Endothelial cell of umbilical vein (primary cell): ENCODE measurements at regions not wholly inside any gene's neighbourhood (a gene's known extent, or its start where the extent isn't known, plus 50 kb on each side); places are given as distances from the start of the nearest gene placed in this dataset.

Experiments used
- BruUV-seq: library from RNA; stranded (reverse); fragments of 400-500 nt; replicated peaks from 2 replicates; lab custom pipeline; 2021; lab: Mats Ljungman, UMichigan
- CTCF ChIA-PET: fragments of 300-600, 350-600 bp; sonication (Branson Sonifier 250); formaldehyde crosslinking; loops from one replicate; lab custom pipeline; 2021; ENCODE audit warnings: antibody characterized with exemption, inconsistent platforms; lab: Charles Lee
- POLR2A ChIA-PET: fragments of 300-600, 350-600 bp; sonication (Branson Sonifier 250); formaldehyde crosslinking; loops from one replicate; lab custom pipeline; 2021; ENCODE audit warnings: antibody characterized with exemption, inconsistent platforms; lab: Charles Lee
- DNase-seq: peaks from one replicate; pipeline ENCODE4 v3.0.0-alpha.2; 2011; ENCODE audit warnings: low read depth, low spot score
- FAIRE-seq: peaks from 2 replicates; lab custom pipeline; 2011; peaks lifted over from hg19 to GRCh38; lab: Jason Lieb, UNC
- H2AFZ ChIP-seq: 2 replicates; pipeline ENCODE4 v1.6.0; 2012; ENCODE audit warnings: low read depth, low read length, control low read depth, inconsistent platforms
- H3K27ac ChIP-seq: 2 replicates; pipeline ENCODE4 v1.5.1; 2011; ENCODE audit warnings: low read depth, mild to moderate bottlenecking, control low read depth, low read length, moderate library complexity; ENCODE audit not compliant: insufficient read depth
- H3K27me3 ChIP-seq, 2 experiments: 2 replicates each; pipeline versions ENCODE4 v1.6.0 to v1.6.1; 2011; ENCODE audit warnings: low read length in 2 of 2, mixed read lengths in 1 of 2; ENCODE audit not compliant: control insufficient read depth in 2 of 2, insufficient read depth in 2 of 2
- H3K36me3 ChIP-seq, 2 experiments: 2 replicates in 1 of 2; 3 replicates in 1 of 2; pipeline ENCODE4 v1.5.1; 2011; ENCODE audit warnings: low read length in 2 of 2, mild to moderate bottlenecking in 1 of 2, moderate library complexity in 1 of 2; ENCODE audit not compliant: control insufficient read depth in 2 of 2, insufficient read depth in 2 of 2; ENCODE audit errors: extremely low read depth in 1 of 2
- H3K4me1 ChIP-seq: 3 replicates; pipeline ENCODE4 v1.5.1; 2011; ENCODE audit warnings: mild to moderate bottlenecking, low read length; ENCODE audit not compliant: control insufficient read depth, insufficient read depth; ENCODE audit errors: extremely low read depth
- H3K4me2 ChIP-seq: 2 replicates; pipeline ENCODE4 v1.6.1; 2011; ENCODE audit warnings: low read length, control low read depth, mixed read lengths; ENCODE audit not compliant: insufficient read depth
- H3K4me3 ChIP-seq, 3 experiments: fragments of 200-600 bp in 1 of 3; sonication (generic), shearing (Covaris generic) in 1 of 3; replicated peaks in 1 of 3; 2 replicates each; pipeline ENCODE4 v1.5.1; 2011 to 2016; ENCODE audit warnings: control low read depth in 3 of 3, low read length in 3 of 3, mild to moderate bottlenecking in 2 of 3, inconsistent platforms in 1 of 3, low read depth in 1 of 3, moderate library complexity in 1 of 3; ENCODE audit not compliant: insufficient read depth in 1 of 3
- H3K79me2 ChIP-seq: 2 replicates; pipeline ENCODE4 v1.6.0; 2012; ENCODE audit warnings: low read length, inconsistent platforms; ENCODE audit not compliant: control insufficient read depth, insufficient read depth
- H3K9ac ChIP-seq: replicated peaks from 2 replicates; pipeline ENCODE3; 2011; ENCODE audit warnings: low read length, control low read depth; ENCODE audit not compliant: insufficient read depth; ENCODE audit errors: extremely low read depth
- H3K9me1 ChIP-seq: replicated peaks from 3 replicates; pipeline ENCODE4 v1.6.0; 2011; ENCODE audit warnings: mild to moderate bottlenecking, low read length; ENCODE audit not compliant: control insufficient read depth, insufficient read depth; ENCODE audit errors: extremely low read depth
- H3K9me3 ChIP-seq: replicated peaks from 2 replicates; pipeline ENCODE4 v1.5.1; 2012; ENCODE audit warnings: low read length, inconsistent platforms; ENCODE audit not compliant: control insufficient read depth, insufficient read depth
- H4K20me1 ChIP-seq: replicated peaks from 2 replicates; pipeline ENCODE3; 2011; ENCODE audit warnings: mild to moderate bottlenecking, low read length; ENCODE audit not compliant: control insufficient read depth, insufficient read depth; ENCODE audit errors: extremely low read depth
- EZH2 ChIP-seq: IDR thresholded peaks from 2 replicates; pipeline ENCODE4 v1.6.1; 2012; ENCODE audit warnings: borderline replicate concordance, low read depth, mild to moderate bottlenecking, moderate library complexity, low read length, inconsistent platforms; ENCODE audit not compliant: severe bottlenecking
- FOS ChIP-seq: IDR thresholded peaks from 2 replicates; pipeline ENCODE4 v1.6.1; 2011; ENCODE audit warnings: mild to moderate bottlenecking, low read length, moderate library complexity, borderline replicate concordance; ENCODE audit not compliant: insufficient read depth
- GATA2 ChIP-seq: IDR thresholded peaks from 2 replicates; pipeline ENCODE4 v1.7.0; 2011; ENCODE audit warnings: low read depth, mild to moderate bottlenecking, moderate library complexity, mixed read lengths, low read length; ENCODE audit not compliant: insufficient read length, insufficient read depth
- JUN ChIP-seq: IDR thresholded peaks from 2 replicates; pipeline ENCODE4 v1.6.1; 2011; ENCODE audit warnings: borderline replicate concordance, low read depth; ENCODE audit not compliant: insufficient read length, insufficient read depth
- MYC ChIP-seq: IDR thresholded peaks from one replicate; pipeline ENCODE4 v1.6.1; 2011; ENCODE audit warnings: mild to moderate bottlenecking, low read depth, low read length
- POLR2A ChIP-seq: IDR thresholded peaks from 2 replicates; pipeline ENCODE4 v1.6.1; 2012; ENCODE audit warnings: low read depth, mild to moderate bottlenecking, control low read depth, low read length
- POLR2AphosphoS5 ChIP-seq: IDR thresholded peaks from 2 replicates; pipeline ENCODE4 v1.6.1; 2012; ENCODE audit warnings: low read depth, mild to moderate bottlenecking, control low read depth, low read length, moderate library complexity; ENCODE audit not compliant: insufficient read depth
- dilution Hi-C: fragments of 300-500 bp; cut with MboI; formaldehyde crosslinking; loops from one replicate; pipeline ENCODE4 v1.15.0; 2019; ENCODE audit warnings: low sequenced_read_pairs; ENCODE audit not compliant: extremely low pct_ligation_motif_present
- intact Hi-C: fragments of 100-400 bp; cut with micrococcal nuclease; formaldehyde crosslinking; loops from one replicate; pipeline ENCODE4 v1.10.0; 2022
- TF ChIP-seq, protein P1 (sequence below), 2 donors: IDR thresholded peaks; 1 replicate in 1 of 2; 2 replicates in 1 of 2; pipeline ENCODE4 v1.5.1; 2011; ENCODE audit warnings: low read length in 2 of 2, mild to moderate bottlenecking in 2 of 2, moderate library complexity in 2 of 2, control low read depth in 1 of 2, inconsistent platforms in 1 of 2, low read depth in 1 of 2; ENCODE audit not compliant: insufficient read depth in 1 of 2; ENCODE audit errors: extremely low read depth in 1 of 2
- TF ChIP-seq, protein P2 (sequence below): IDR thresholded peaks from 2 replicates; pipeline ENCODE4 v1.6.1; 2011; ENCODE audit not compliant: insufficient read depth, insufficient read length

DNA sequence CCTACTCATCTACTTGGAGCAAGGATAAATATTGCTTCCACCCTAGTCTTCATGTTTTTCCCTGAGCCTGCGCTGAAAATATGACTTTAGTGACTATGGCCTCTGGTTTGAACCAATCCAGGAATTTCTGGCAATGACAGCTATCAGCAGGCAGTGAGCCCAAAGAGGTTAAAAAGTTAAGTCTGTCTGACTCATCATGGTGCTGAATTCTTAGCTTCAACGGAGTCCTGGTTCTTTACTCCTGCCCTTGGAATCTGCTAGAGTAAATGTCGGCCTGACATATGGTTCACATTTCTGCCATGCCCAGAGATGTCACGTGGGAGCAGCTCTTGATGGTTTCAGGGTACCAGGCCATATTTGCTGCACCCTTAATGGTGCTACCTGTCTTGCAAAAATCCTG is 351.6 kb upstream of the PLXNA2 start:
- Histone ChIP-seq H4K20me1 (peaks cover 2% of the 10 kb centered on the region), H2AFZ (no peak overlapping the region), H3K4me2 (no peak overlapping the region), H3K9me3 (no peaks in the 10 kb centered on the region), H3K36me3 (no peaks in the 10 kb centered on the region), H3K9ac (no peak overlapping the region), H3K79me2 (no peaks in the 10 kb centered on the region), H3K9me1 (no peaks in the 10 kb centered on the region), H3K4me3 (no peak overlapping the region), H3K4me1 (no peaks in the 10 kb centered on the region), H3K27ac (no peak overlapping the region), H3K27me3 (peaks cover 0 to 3% of the 10 kb centered on the region in 2 experiments)
- dilution Hi-C loops = no loop called here
- no peak for TF ChIP-seq POLR2AphosphoS5
- TF ChIP-seq MYC = no peak
- no peak for TF ChIP-seq EZH2
- TF ChIP-seq JUN = no peak
- TF ChIP-seq, protein P1, sequence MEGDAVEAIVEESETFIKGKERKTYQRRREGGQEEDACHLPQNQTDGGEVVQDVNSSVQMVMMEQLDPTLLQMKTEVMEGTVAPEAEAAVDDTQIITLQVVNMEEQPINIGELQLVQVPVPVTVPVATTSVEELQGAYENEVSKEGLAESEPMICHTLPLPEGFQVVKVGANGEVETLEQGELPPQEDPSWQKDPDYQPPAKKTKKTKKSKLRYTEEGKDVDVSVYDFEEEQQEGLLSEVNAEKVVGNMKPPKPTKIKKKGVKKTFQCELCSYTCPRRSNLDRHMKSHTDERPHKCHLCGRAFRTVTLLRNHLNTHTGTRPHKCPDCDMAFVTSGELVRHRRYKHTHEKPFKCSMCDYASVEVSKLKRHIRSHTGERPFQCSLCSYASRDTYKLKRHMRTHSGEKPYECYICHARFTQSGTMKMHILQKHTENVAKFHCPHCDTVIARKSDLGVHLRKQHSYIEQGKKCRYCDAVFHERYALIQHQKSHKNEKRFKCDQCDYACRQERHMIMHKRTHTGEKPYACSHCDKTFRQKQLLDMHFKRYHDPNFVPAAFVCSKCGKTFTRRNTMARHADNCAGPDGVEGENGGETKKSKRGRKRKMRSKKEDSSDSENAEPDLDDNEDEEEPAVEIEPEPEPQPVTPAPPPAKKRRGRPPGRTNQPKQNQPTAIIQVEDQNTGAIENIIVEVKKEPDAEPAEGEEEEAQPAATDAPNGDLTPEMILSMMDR (IDR thresholded peaks at IDR 0.05; ENCODE audit: extremely low read depth in 1 of 2, insufficient read depth in 1 of 2, low read depth in 1 of 2, low read length in 2 of 2) = no peak
- no peak for TF ChIP-seq FOS
- TF ChIP-seq GATA2 = no peak
- TF ChIP-seq, protein P2, sequence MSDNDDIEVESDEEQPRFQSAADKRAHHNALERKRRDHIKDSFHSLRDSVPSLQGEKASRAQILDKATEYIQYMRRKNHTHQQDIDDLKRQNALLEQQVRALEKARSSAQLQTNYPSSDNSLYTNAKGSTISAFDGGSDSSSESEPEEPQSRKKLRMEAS = no peak
- no peak for TF ChIP-seq POLR2A
- no TSS peak for BruUV-seq
- CTCF ChIA-PET = no interaction called here
- FAIRE-seq (no peak), DNase-seq (no peak)
- intact Hi-C loops = no loop called here
- POLR2A ChIA-PET = no interaction called here
